HG03520 (cell line): ENCODE measurements at regions not wholly inside any gene's neighbourhood (a gene's known extent, or its start where the extent isn't known, plus 50 kb on each side); places are given as distances from the start of the nearest gene placed in this dataset.
"Not testable (repeated sequence)": the region's sequence is repeated elsewhere in the genome, so short reads cannot be mapped to it uniquely, and the experiment has no call there.

Experiments
- ATAC-seq: cut with Tn5 transposase; IDR thresholded peaks from one replicate; pipeline ENCODE4 v1.9.1; 2021; ENCODE audit warnings: mild to moderate bottlenecking, moderate library complexity; ENCODE audit not compliant: unreplicated experiment

- no peak for ATAC-seq
These were observed 405.8 kb downstream of the TMEM182 start for GRCh38 chr2:103167599-103167998.

- no peak for ATAC-seq
These were observed 408.0 kb downstream of the TMEM182 start for GRCh38 chr2:103169861-103170260.

GRCh38 chr2:103172821-103173220 lies 411.0 kb downstream of the TMEM182 start:
- ATAC-seq, result no peak

- ATAC-seq, result no peak
These were observed 412.9 kb downstream of the TMEM182 start for GRCh38 chr2:103174711-103175110.

- ATAC-seq, result no peak
These were observed 414.6 kb downstream of the TMEM182 start for GRCh38 chr2:103176294-103176915.

GRCh38 chr2:103179798-103180197 lies 418.0 kb downstream of the TMEM182 start:
- ATAC-seq, result no peak

- no peak for ATAC-seq
These were observed 421.2 kb downstream of the TMEM182 start for GRCh38 chr2:103183061-103183460.

- no peak for ATAC-seq
These were observed 435.0 kb downstream of the TMEM182 start for GRCh38 chr2:103196802-103197201.

GRCh38 chr2:103200774-103201173 lies 438.9 kb downstream of the TMEM182 start:
- not testable (repeated sequence) for ATAC-seq

GRCh38 chr2:103208916-103209315 lies 447.1 kb downstream of the TMEM182 start:
- ATAC-seq, result no peak

- ATAC-seq, result no peak
These were observed 451.3 kb downstream of the TMEM182 start for GRCh38 chr2:103213028-103213542.

- ATAC-seq, result no peak
These were observed 456.7 kb downstream of the TMEM182 start for GRCh38 chr2:103218516-103218915.

GRCh38 chr2:103219398-103219797 lies 457.6 kb downstream of the TMEM182 start:
- ATAC-seq, result no peak

GRCh38 chr2:103222969-103223368 lies 461.1 kb downstream of the TMEM182 start:
- ATAC-seq, result no peak

- no peak for ATAC-seq
These were observed 469.0 kb downstream of the TMEM182 start for GRCh38 chr2:103230796-103231195.

- ATAC-seq, result no peak
These were observed 471.0 kb downstream of the TMEM182 start for GRCh38 chr2:103232865-103233264.

GRCh38 chr2:103233691-103234090 lies 471.9 kb downstream of the TMEM182 start:
- no peak for ATAC-seq

- no peak for ATAC-seq
These were observed 473.5 kb downstream of the TMEM182 start for GRCh38 chr2:103235283-103235682.

- no peak for ATAC-seq
These were observed 487.6 kb downstream of the TMEM182 start for GRCh38 chr2:103249462-103249861.

GRCh38 chr2:103252781-103253180 lies 490.9 kb downstream of the TMEM182 start:
- ATAC-seq, result no peak

- ATAC-seq, result no peak
These were observed 492.8 kb downstream of the TMEM182 start for GRCh38 chr2:103254611-103255010.

GRCh38 chr2:103264058-103264768 lies 502.4 kb downstream of the TMEM182 start:
- no peak for ATAC-seq
